ENCODE measurements at regions not wholly inside any gene's neighbourhood (a gene's known extent, or its start where the extent isn't known, plus 50 kb on each side); places are given as distances from the start of the nearest gene placed in this dataset.

DNA sequence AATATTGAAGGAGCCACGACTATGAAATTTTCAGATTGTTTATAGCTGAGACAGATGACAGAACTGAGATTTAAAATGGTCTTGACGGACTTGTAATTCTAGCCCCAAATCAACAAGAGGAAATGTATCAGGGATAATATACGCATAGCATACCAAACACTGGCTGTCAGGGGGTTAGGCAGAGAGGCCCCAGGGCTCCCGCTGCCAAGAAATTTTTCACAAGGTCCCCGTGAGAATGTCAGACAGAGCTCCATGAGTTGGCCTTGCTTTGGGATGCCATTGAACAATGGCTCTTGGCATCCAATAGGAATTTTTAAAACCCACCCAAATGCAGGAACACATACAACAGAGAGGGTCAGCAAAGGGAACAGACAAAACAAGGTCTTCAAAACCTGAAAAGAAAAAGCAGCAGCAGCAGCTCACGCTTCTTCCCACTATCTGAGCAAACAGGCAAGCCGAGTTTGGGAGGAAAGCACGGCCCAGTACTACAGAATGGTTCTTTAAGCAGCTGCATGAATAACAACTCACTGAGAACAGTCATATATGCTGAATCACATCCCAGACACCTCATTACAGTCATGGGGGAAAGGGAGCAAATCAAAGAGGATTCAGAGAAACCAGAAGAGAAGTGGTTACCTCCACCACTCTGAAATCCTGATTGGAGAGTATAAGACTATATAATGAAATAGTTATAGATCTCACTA is 445.6 kb downstream of the RND3 start:
- H3K4me3 ChIP-seq (ENCODE audit: low read depth, low read length): no peak overlapping the region
- no peak for TF ChIP-seq CTCF (IDR thresholded peaks at IDR 0.05; ENCODE audit: low read depth, low read length, missing control alignments)
- in situ Hi-C loops (cut with HindIII; ENCODE audit: low sequenced_read_pairs): no loop called here
- no peak for DNase-seq (ENCODE audit: low read depth)

GRCh38 chr2:150036622-150037021 is 449.0 kb upstream of the MMADHC start:
- H3K4me3 ChIP-seq (ENCODE audit: low read depth, low read length): no peak overlapping the region
- no peak for DNase-seq (ENCODE audit: low read depth)
- in situ Hi-C loops (cut with HindIII; ENCODE audit: low sequenced_read_pairs): no loop called here
- no peak for TF ChIP-seq CTCF (IDR thresholded peaks at IDR 0.05; ENCODE audit: low read depth, low read length, missing control alignments)

GRCh38 chr2:150034665-150035064 is 447.1 kb upstream of the MMADHC start:
- in situ Hi-C loops (cut with HindIII; ENCODE audit: low sequenced_read_pairs): no loop called here
- H3K4me3 ChIP-seq (ENCODE audit: low read depth, low read length): no peak overlapping the region
- TF ChIP-seq CTCF (IDR thresholded peaks at IDR 0.05; ENCODE audit: low read depth, low read length, missing control alignments): no peak
- no peak for DNase-seq (ENCODE audit: low read depth)

DNA sequence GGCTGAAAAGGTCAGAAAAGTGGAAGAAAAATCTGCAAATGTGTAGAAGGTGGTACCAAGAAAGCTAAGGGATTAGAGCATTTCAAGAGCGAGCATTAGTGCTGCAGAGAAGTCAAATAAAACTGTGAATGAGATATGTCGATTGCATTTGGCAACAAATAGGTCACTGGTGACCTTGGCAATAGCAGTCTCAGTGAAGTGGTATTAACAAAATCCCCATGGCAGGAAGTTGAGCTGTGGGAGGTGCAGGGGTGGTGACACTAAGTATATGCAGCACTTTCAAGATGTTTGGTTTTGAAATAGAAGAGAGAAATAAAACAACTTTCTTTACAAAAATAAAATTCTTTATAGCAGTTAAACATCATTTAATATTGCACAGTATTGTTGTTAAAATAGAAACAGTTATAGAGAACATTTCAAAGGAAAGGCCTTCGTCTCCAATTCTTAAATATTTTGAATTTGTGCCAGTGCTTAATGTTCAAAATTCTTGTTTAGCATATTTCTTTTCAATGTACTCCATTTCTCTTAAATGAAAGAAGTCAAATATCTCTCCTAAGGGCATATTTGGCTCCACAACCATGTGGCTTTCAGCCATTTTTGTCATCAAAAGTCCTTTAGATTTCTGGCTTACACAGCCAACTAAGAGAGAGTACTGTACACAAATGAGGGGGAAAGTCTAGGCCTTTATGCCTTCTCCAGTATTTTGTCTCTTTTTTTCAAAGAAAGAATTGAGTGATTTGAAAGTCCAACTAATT is 443.0 kb upstream of the MMADHC start:
- no peak for DNase-seq (ENCODE audit: low read depth)
- in situ Hi-C loops (cut with HindIII; ENCODE audit: low sequenced_read_pairs): no loop called here
- TF ChIP-seq CTCF (IDR thresholded peaks at IDR 0.05; ENCODE audit: low read depth, low read length, missing control alignments): no peak
- no peak overlapping the region for H3K4me3 ChIP-seq (ENCODE audit: low read depth, low read length)

- in situ Hi-C loops (cut with HindIII; ENCODE audit: low sequenced_read_pairs): no loop called here
- DNase-seq (ENCODE audit: low read depth): no peak
- TF ChIP-seq CTCF (IDR thresholded peaks at IDR 0.05; ENCODE audit: low read depth, low read length, missing control alignments): no peak
- H3K4me3 ChIP-seq (ENCODE audit: low read depth, low read length): no peak overlapping the region
Observed at GRCh38 chr2:150028322-150028721, 440.7 kb upstream of the MMADHC start.

GRCh38 chr2:150027164-150027563 is 439.6 kb upstream of the MMADHC start:
- H3K4me3 ChIP-seq (ENCODE audit: low read depth, low read length): no peak overlapping the region
- no peak for TF ChIP-seq CTCF (IDR thresholded peaks at IDR 0.05; ENCODE audit: low read depth, low read length, missing control alignments)
- in situ Hi-C loops (cut with HindIII; ENCODE audit: low sequenced_read_pairs): no loop called here
- no peak for DNase-seq (ENCODE audit: low read depth)

All from astrocyte of the cerebellum (primary cell).